ENCODE measurements at regions not wholly inside any gene's neighbourhood (a gene's known extent, or its start where the extent isn't known, plus 50 kb on each side); places are given as distances from the start of the nearest gene placed in this dataset.

- DNase-seq (ENCODE audit: low spot score) = peak; percentile 45
Observed at GRCh38 chr18:26703170-26703930, 155.0 kb upstream of the KCTD1 start.

GRCh38 chr18:26702086-26702485 lies 153.7 kb upstream of the KCTD1 start:
- DNase-seq (ENCODE audit: low spot score) = no peak

GRCh38 chr18:26700728-26701127 lies 152.4 kb upstream of the KCTD1 start:
- no peak for DNase-seq (ENCODE audit: low spot score)

- DNase-seq (ENCODE audit: low spot score) = no peak
Observed at GRCh38 chr18:26700201-26700600, 151.8 kb upstream of the KCTD1 start.

DNA sequence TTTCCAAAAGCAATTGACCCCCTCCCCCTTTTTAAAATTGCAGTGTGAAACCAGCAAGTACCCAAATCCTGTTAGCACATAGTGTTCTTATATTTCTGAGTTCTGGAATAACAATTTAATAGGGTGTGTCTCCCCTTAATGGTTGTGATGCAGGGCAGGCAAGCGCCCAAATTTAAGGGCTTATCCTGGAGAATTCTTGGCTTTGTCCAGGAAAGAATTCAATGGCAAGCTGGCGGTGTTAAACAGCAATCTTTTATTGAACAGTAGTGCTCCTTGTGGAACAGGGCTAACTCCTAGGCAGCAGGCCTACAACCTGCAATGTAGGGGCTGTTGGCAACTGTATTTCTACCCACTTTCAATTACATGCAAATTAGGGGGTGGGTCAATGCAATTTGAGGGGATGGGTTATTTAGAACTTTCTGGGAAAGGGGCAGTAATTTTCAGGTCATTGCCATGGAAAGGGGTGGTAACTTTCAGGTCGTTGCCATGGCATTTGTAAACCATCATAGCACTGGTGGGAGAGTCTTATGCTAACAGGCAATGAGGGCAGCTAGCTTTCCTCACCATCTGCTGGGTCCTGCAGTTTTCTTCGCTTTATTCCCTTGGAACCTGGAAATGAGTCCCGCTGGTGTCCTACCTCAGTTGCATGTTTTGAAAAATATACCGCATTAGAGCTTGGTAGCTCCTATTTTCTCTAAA lies 149.0 kb upstream of the KCTD1 start:
- no peak for DNase-seq (ENCODE audit: low spot score)

GRCh38 chr18:26696786-26697185 lies 148.4 kb upstream of the KCTD1 start:
- no peak for DNase-seq (ENCODE audit: low spot score)

GRCh38 chr18:26696308-26696707 lies 148.0 kb upstream of the KCTD1 start:
- DNase-seq (ENCODE audit: low spot score) = no peak

- DNase-seq (ENCODE audit: low spot score) = no peak
Observed at GRCh38 chr18:26689226-26689879, 141.0 kb upstream of the KCTD1 start.

DNA sequence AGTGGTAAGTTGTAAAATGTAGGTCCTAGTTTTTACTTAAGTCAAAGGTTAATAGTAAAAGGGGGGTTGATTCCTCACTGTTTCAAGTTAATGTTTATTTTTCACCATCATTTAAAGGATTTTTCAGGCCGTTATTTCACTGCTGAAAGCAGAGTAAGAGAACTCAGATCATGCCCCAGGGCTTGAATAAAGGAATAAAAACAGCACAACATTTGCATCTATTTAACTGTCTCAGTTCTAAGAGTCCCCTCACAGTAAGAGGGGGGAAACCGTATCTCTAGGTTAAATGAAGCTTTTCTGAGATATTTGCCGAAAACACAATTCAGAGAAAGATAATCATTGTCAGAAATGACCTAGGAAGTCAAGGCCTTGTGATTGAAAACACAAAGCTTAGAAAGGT lies 138.2 kb upstream of the KCTD1 start:
- no peak for DNase-seq (ENCODE audit: low spot score)

DNA sequence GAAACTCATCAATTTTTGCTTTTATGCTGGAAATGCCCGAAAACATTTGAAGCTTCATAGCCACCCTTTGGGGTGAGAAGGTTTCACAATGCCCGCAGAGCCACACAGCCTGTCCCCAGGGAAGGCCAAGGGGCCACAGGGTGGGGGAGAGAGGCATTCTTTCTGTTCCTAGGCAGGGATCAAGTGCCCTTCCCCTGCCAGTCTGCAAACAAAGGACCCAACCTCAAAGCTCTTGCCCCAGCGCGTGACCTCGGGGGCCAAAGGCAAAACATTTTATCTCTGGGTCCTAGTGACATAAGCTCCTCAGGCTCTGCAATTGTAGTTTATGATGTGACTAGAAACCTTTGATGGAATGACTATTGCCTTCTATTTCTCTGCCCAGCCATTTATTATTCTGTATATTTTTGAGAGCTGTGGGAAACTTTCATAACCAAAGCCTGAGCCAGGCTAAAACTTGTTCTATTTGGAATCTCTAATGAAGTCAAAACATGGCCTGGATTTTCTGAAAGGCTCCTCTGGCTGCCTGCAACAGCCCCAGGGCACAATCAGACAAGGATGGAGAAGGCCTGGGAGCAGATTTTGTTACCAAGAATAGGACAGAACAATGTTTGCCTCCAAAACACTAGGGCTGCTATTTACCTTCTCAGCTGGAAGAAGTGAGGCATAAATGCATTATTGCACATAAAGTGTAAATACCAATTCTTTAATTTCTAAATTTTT lies 137.2 kb upstream of the KCTD1 start:
- DNase-seq (ENCODE audit: low spot score) = no peak

DNA sequence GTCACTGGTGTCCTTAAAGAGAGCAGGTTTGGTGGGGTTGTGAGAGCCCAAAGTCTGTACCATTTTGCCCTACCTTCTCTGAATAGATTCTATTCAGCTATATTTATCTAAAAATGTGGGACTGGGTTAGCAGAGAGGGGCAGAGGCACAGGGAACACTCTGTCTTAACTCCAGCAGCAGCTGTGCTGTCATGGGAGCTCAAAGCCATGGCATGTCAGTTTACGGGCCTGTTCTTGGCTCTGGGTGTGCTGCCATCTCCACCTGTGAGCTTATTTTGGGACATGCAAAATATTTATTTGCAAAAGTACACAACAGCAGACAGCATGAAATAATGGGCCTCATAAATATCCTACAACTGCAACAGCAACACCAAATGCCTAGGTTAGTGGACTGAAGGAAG lies 129.6 kb upstream of the KCTD1 start:
- no peak for DNase-seq (ENCODE audit: low spot score)

DNA sequence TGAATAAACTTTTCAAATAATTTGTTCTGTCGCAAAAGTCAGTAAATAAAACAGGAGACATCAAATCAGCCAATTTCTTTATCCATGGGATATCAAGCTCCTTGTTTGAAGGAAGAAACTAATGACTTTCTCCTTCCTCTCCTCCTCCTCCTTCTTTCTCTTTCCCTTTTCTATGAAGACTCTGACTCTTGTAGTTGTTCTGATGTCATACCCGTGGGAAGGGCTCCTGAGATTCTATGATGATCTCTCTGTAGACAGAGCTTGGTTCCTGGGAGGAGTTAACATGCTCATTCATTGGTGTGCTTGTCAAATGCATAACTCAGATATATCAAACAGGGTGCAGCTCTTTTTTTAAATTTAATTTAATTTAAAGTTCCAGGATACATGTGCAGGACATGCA lies 118.7 kb upstream of the KCTD1 start:
- DNase-seq (ENCODE audit: low spot score) = no peak

GRCh38 chr18:26662996-26663395 lies 114.6 kb upstream of the KCTD1 start:
- DNase-seq (ENCODE audit: low spot score) = no peak

GRCh38 chr18:26657631-26658581 lies 109.6 kb upstream of the KCTD1 start:
- DNase-seq (ENCODE audit: low spot score) = no peak

DNA sequence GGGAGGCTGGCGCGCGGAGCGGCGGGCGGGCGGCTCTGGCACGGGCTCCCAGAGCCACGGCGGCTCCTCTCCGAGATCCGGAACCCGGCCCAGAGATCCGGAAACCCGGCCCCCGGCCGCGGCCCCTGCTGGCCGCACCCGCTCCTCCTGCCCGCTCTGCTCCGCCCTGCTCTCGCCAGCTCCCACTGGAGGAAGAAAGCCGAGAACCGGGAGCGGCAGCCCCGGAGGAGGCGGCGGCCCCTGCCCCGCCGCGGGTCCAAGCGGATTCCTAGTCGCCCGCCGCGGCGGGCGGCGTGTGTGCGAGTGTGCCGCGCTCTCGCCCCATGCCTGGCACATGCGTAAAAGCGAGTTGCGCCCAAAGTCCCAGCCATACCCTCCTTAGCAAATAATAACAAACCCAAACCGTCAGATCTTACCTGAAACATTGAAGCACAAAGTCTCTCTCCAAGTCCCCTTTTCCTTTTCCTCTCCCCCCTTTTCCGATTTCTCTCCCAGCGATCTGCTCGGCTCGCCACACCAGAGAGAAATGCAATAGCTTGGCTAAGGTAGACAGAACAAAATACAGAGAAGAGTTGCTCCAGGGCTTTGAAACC lies 108.7 kb upstream of the KCTD1 start:
- peak; percentile 69 for DNase-seq (ENCODE audit: low spot score)

- no peak for DNase-seq (ENCODE audit: low spot score)
Observed at GRCh38 chr18:26656431-26656943, 108.1 kb upstream of the KCTD1 start.

- peak; percentile 44 for DNase-seq (ENCODE audit: low spot score)
Observed at GRCh38 chr18:26655525-26656430, 107.4 kb upstream of the KCTD1 start.

DNA sequence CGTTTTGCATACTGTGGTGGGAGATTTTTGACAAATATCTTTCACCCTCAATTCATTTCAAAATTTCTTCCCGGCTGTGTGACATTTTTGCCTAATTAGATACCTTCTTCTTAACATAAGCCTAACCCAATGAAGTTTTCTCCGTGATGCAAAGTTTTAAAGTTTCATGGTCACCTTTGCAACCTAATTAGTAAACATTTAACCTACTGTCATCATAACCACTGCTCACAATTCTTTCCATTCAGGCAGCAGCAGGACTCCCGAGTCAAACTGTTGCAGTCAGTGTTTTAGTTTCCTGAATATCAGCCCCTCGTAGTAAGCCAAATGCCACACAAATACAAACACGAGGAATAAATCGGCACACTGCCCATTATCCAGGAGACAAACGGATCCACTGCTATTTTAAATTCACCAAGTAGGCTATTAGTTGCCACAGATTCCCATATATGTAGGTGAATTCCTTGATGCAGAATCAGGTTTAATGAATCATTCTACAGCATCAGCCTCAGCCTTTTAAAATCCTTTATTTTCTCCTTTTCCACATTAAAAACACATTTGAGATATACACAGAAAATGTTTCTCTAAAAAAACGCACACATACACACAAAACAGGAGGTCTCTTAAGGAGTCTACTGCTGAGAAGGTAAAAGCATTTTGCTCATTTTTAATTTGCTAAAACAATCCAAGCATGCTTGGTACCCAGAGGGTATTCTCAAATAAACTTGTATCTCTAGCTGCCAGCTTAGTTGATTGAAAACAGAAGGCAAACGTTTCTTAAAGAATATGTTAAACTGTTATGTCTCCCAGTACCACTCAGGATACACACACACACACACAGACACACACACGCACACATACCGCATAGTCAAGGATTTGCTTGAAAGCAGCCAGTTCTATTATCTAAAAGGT lies 106.5 kb upstream of the KCTD1 start:
- no peak for DNase-seq (ENCODE audit: low spot score)

Data from mucosa of gallbladder (tissue), 1 donor.